ENCODE measurements at regions not wholly inside any gene's neighbourhood (a gene's known extent, or its start where the extent isn't known, plus 50 kb on each side); places are given as distances from the start of the nearest gene placed in this dataset.
"Not testable (repeated sequence)": the region's sequence is repeated elsewhere in the genome, so short reads cannot be mapped to it uniquely, and the experiment has no call there.

- not testable (repeated sequence) for DNase-seq (ENCODE audit: low read depth in 2 of 2, low spot score in 1 of 2)
Measured at GRCh38 chr15:21357056-21357455, 83.2 kb downstream of the POTEB3 start.

- DNase-seq (ENCODE audit: low read depth in 2 of 2, low spot score in 1 of 2): not testable (repeated sequence)
Measured at GRCh38 chr15:21355944-21356343, 84.4 kb downstream of the POTEB3 start.

GRCh38 chr15:21354597-21354996 is 85.7 kb downstream of the POTEB3 start:
- DNase-seq (ENCODE audit: low read depth in 2 of 2, low spot score in 1 of 2): not testable (repeated sequence)

- not testable (repeated sequence) for DNase-seq (ENCODE audit: low read depth in 2 of 2, low spot score in 1 of 2)
Measured at GRCh38 chr15:21352670-21353318, 87.5 kb downstream of the POTEB3 start.

- DNase-seq (ENCODE audit: low read depth in 2 of 2, low spot score in 1 of 2): not testable (repeated sequence)
Measured at GRCh38 chr15:21344960-21345359, 95.3 kb downstream of the POTEB3 start.

- not testable (repeated sequence) for DNase-seq (ENCODE audit: low read depth in 2 of 2, low spot score in 1 of 2)
Measured at GRCh38 chr15:21344500-21344899, 95.8 kb downstream of the POTEB3 start.

GRCh38 chr15:21337028-21337427 is 103.3 kb downstream of the POTEB3 start:
- not testable (repeated sequence) for DNase-seq (ENCODE audit: low read depth in 2 of 2, low spot score in 1 of 2)

GRCh38 chr15:21324720-21325460 is 115.4 kb downstream of the POTEB3 start:
- peak in 1 of 2 donors; percentile 10 for DNase-seq (ENCODE audit: low read depth in 2 of 2, low spot score in 1 of 2)

GRCh38 chr15:21284353-21284752 is 155.9 kb downstream of the POTEB3 start:
- not testable (repeated sequence) for DNase-seq (ENCODE audit: low read depth in 2 of 2, low spot score in 1 of 2)

- DNase-seq (ENCODE audit: low read depth in 2 of 2, low spot score in 1 of 2): not testable (repeated sequence)
Measured at GRCh38 chr15:21283210-21283609, 157.1 kb downstream of the POTEB3 start.

GRCh38 chr15:21280272-21280671 is 160.0 kb downstream of the POTEB3 start:
- DNase-seq (ENCODE audit: low read depth in 2 of 2, low spot score in 1 of 2): not testable (repeated sequence)

GRCh38 chr15:21272176-21272982 is 167.9 kb downstream of the POTEB3 start:
- DNase-seq (ENCODE audit: low read depth in 2 of 2, low spot score in 1 of 2): not testable (repeated sequence)

GRCh38 chr15:21271566-21271965 is 168.7 kb downstream of the POTEB3 start:
- no peak for DNase-seq (ENCODE audit: low read depth in 2 of 2, low spot score in 1 of 2)

- no peak for DNase-seq (ENCODE audit: low read depth in 2 of 2, low spot score in 1 of 2)
Measured at GRCh38 chr15:21270474-21270873, 169.8 kb downstream of the POTEB3 start.

- DNase-seq (ENCODE audit: low read depth in 2 of 2, low spot score in 1 of 2): not testable (repeated sequence)
Measured at GRCh38 chr15:21269673-21270072, 170.6 kb downstream of the POTEB3 start.

GRCh38 chr15:21269121-21269520 is 171.2 kb downstream of the POTEB3 start:
- no peak for DNase-seq (ENCODE audit: low read depth in 2 of 2, low spot score in 1 of 2)

GRCh38 chr15:21268436-21268940 is 171.8 kb downstream of the POTEB3 start:
- no peak for DNase-seq (ENCODE audit: low read depth in 2 of 2, low spot score in 1 of 2)

- DNase-seq (ENCODE audit: low read depth in 2 of 2, low spot score in 1 of 2): no peak
Measured at GRCh38 chr15:21267671-21268395, 172.5 kb downstream of the POTEB3 start.

- DNase-seq (ENCODE audit: low read depth in 2 of 2, low spot score in 1 of 2): no peak
Measured at GRCh38 chr15:21267226-21267625, 173.1 kb downstream of the POTEB3 start.

- DNase-seq (ENCODE audit: low read depth in 2 of 2, low spot score in 1 of 2): not testable (repeated sequence)
Measured at GRCh38 chr15:21265628-21266027, 174.7 kb downstream of the POTEB3 start.

All from stimulated activated CD8-positive, alpha-beta memory T cell treated with anti-CD3 and anti-CD28 coated beads, Interleukin-4, amount 100 ng/mL, for 1 hour (primary cell).